DMS 273 (cell line): ENCODE measurements at regions not wholly inside any gene's neighbourhood (a gene's known extent, or its start where the extent isn't known, plus 50 kb on each side); places are given as distances from the start of the nearest gene placed in this dataset.

Experiments
- DNase-seq: peaks from one replicate; lab custom pipeline; 2025; ENCODE audit not compliant: unreplicated experiment; lab: John Stamatoyannopoulos, UW

GRCh38 chr4:41883988-41884734, 51.1 kb upstream of the TMEM33 start:
- DNase-seq = peak; percentile 31

- DNase-seq = peak; percentile 75
Observed at GRCh38 chr4:41882625-41883347, 52.4 kb upstream of the TMEM33 start.

- DNase-seq = peak; percentile 54
Observed at GRCh38 chr4:41881981-41882624, 53.1 kb upstream of the TMEM33 start.

GRCh38 chr4:41880840-41881831, 54.1 kb upstream of the TMEM33 start:
- peak; percentile 53 for DNase-seq

- DNase-seq = no peak
Observed at GRCh38 chr4:41880022-41880837, 55.0 kb upstream of the TMEM33 start.

- no peak for DNase-seq
Observed at GRCh38 chr4:41879552-41879951, 55.7 kb upstream of the TMEM33 start.

GRCh38 chr4:41878991-41879491, 56.2 kb upstream of the TMEM33 start:
- no peak for DNase-seq

- no peak for DNase-seq
Observed at GRCh38 chr4:41878170-41878969, 56.9 kb upstream of the TMEM33 start.

- no peak for DNase-seq
Observed at GRCh38 chr4:41877020-41877796, 58.0 kb upstream of the TMEM33 start.

- no peak for DNase-seq
Observed at GRCh38 chr4:41874873-41875272, 60.4 kb upstream of the TMEM33 start.

GRCh38 chr4:41874398-41874797, 60.8 kb upstream of the TMEM33 start:
- no peak for DNase-seq

GRCh38 chr4:41873380-41874295, 61.6 kb upstream of the TMEM33 start:
- no peak for DNase-seq

- no peak for DNase-seq
Observed at GRCh38 chr4:41870035-41870434, 65.2 kb upstream of the TMEM33 start.

GRCh38 chr4:41866799-41867677, 68.2 kb upstream of the TMEM33 start:
- peak; percentile 60 for DNase-seq

- DNase-seq = no peak
Observed at GRCh38 chr4:41865981-41866798, 69.0 kb upstream of the TMEM33 start.
